HEK293 (cell line): ENCODE measurements at regions not wholly inside any gene's neighbourhood (a gene's known extent, or its start where the extent isn't known, plus 50 kb on each side); places are given as distances from the start of the nearest gene placed in this dataset.

Experiments used
- CTCF ChIA-PET: fragments of 350-600 bp; formaldehyde crosslinking; extraction: SDS; loops from one replicate; lab custom pipeline; 2021; ENCODE audit warnings: antibody characterized with exemption; lab: Yijun Ruan, JAX
- POLR2A ChIA-PET: fragments of 300-600 bp; formaldehyde crosslinking; extraction: SDS; loops from one replicate; lab custom pipeline; 2020; ENCODE audit warnings: antibody characterized with exemption, inconsistent platforms; lab: Yijun Ruan, JAX
- H3K27ac ChIP-seq: fragments of 200-500 bp; sonication (Bioruptor generic); 2 replicates; pipeline ENCODE4 v1.5.1; 2014; ENCODE audit warnings: low read depth, low read length, control low read depth, inconsistent platforms; ENCODE audit errors: extremely low read depth
- H3K36me3 ChIP-seq, 2 experiments: fragments of 200-500 bp in 1 of 2; sonication (Bioruptor generic) in 1 of 2; 1 replicate in 1 of 2; 2 replicates in 1 of 2; pipeline ENCODE4 v1.5.1; 2014 to 2017; ENCODE audit warnings: inconsistent platforms in 2 of 2, low read length in 2 of 2; ENCODE audit not compliant: control insufficient read depth in 2 of 2, insufficient read depth in 1 of 2
- H3K4me1 ChIP-seq: fragments of 200-500 bp; sonication (Bioruptor generic); 2 replicates; pipeline ENCODE4 v1.5.1; 2014; ENCODE audit warnings: mild to moderate bottlenecking, low read length, inconsistent platforms; ENCODE audit not compliant: control insufficient read depth, insufficient read depth
- H3K4me3 ChIP-seq: 2 replicates; pipeline ENCODE4 v1.5.1; 2011; ENCODE audit warnings: low read depth, mild to moderate bottlenecking, control low read depth, low read length, moderate library complexity
- H3K9me3 ChIP-seq: fragments of 200-500 bp; sonication (Bioruptor generic); 2 replicates; pipeline ENCODE4 v1.5.1; 2014; ENCODE audit warnings: low read depth, low read length, inconsistent platforms; ENCODE audit not compliant: control insufficient read depth, insufficient read depth
- KLF9 ChIP-seq: fragments of 450-650 bp; formaldehyde crosslinking; IDR thresholded peaks from 2 replicates; pipeline ENCODE4 v1.5.1; 2016; ENCODE audit warnings: missing biosample characterization, missing genetic modification characterization, low read depth
- MEIS1 ChIP-seq: sonication (generic); formaldehyde crosslinking; IDR thresholded peaks from 2 replicates; pipeline ENCODE4 v1.8.1; 2022; ENCODE audit warnings: missing genetic modification reagents, mild to moderate bottlenecking, borderline replicate concordance
- MZF1 ChIP-seq: fragments of 450-650 bp; formaldehyde crosslinking; IDR thresholded peaks from 2 replicates; pipeline ENCODE4 v1.5.1; 2017; ENCODE audit warnings: missing biosample characterization, missing genetic modification characterization, borderline replicate concordance
- PRDM10 ChIP-seq: fragments of 450-650 bp; formaldehyde crosslinking; IDR thresholded peaks from 2 replicates; pipeline ENCODE4 v1.5.1; 2016; ENCODE audit warnings: missing biosample characterization, missing genetic modification characterization
- PRDM4 ChIP-seq: fragments of 450-650 bp; formaldehyde crosslinking; IDR thresholded peaks from 2 replicates; pipeline ENCODE4 v1.5.1; 2017; ENCODE audit warnings: missing biosample characterization, missing genetic modification characterization
- REPIN1 ChIP-seq: fragments of 450-650 bp; formaldehyde crosslinking; IDR thresholded peaks from 2 replicates; pipeline ENCODE4 v1.5.1; 2017; ENCODE audit warnings: missing biosample characterization, missing genetic modification characterization, low read depth
- ZFHX2 ChIP-seq: fragments of 450-650 bp; formaldehyde crosslinking; conservative IDR thresholded peaks from 2 replicates; pipeline ENCODE4 v1.5.1; 2016; ENCODE audit warnings: missing biosample characterization, missing genetic modification characterization
- ZNF112 ChIP-seq: fragments of 450-650 bp; formaldehyde crosslinking; IDR thresholded peaks from 2 replicates; pipeline ENCODE4 v1.5.0; 2017; ENCODE audit warnings: missing biosample characterization, missing genetic modification characterization
- ZNF146 ChIP-seq: fragments of 450-650 bp; formaldehyde crosslinking; IDR thresholded peaks from 2 replicates; pipeline ENCODE4 v1.5.1; 2016; ENCODE audit warnings: missing biosample characterization, missing genetic modification characterization
- ZNF155 ChIP-seq: fragments of 450-650 bp; formaldehyde crosslinking; IDR thresholded peaks from 2 replicates; pipeline ENCODE4 v1.5.1; 2016; ENCODE audit warnings: missing biosample characterization, missing genetic modification characterization
- ZNF157 ChIP-seq: fragments of 450-650 bp; formaldehyde crosslinking; IDR thresholded peaks from 2 replicates; pipeline ENCODE4 v1.5.1; 2016; ENCODE audit warnings: missing biosample characterization, missing genetic modification characterization
- ZNF19 ChIP-seq: fragments of 450-650 bp; formaldehyde crosslinking; IDR thresholded peaks from 2 replicates; pipeline ENCODE4; 2016; ENCODE audit warnings: missing biosample characterization, missing genetic modification characterization, low read depth
- ZNF202 ChIP-seq: fragments of 450-650 bp; formaldehyde crosslinking; IDR thresholded peaks from 2 replicates; pipeline ENCODE4 v1.5.1; 2016; ENCODE audit warnings: missing biosample characterization, missing genetic modification characterization, borderline replicate concordance
- ZNF214 ChIP-seq: fragments of 450-650 bp; formaldehyde crosslinking; IDR thresholded peaks from 2 replicates; pipeline ENCODE4 v1.5.1; 2017; ENCODE audit warnings: missing biosample characterization, mild to moderate bottlenecking, missing genetic modification characterization, borderline replicate concordance
- ZNF366 ChIP-seq: fragments of 450-650 bp; formaldehyde crosslinking; conservative IDR thresholded peaks from 2 replicates; pipeline ENCODE4 v1.5.1; 2016; ENCODE audit warnings: missing biosample characterization, missing genetic modification characterization
- ZNF518A ChIP-seq: fragments of 450-650 bp; formaldehyde crosslinking; conservative IDR thresholded peaks from 2 replicates; pipeline ENCODE4 v1.5.1; 2016; ENCODE audit warnings: low read depth, missing biosample characterization, missing genetic modification characterization
- ZNF610 ChIP-seq: fragments of 450-650 bp; formaldehyde crosslinking; IDR thresholded peaks from 2 replicates; pipeline ENCODE4 v1.5.1; 2016; ENCODE audit warnings: missing biosample characterization, missing genetic modification characterization, borderline replicate concordance
- TF ChIP-seq, protein P1 (sequence below): fragments of 450-650 bp; formaldehyde crosslinking; IDR thresholded peaks from 2 replicates; pipeline ENCODE4 v1.5.1; 2016; ENCODE audit warnings: missing biosample characterization, missing genetic modification characterization

DNA sequence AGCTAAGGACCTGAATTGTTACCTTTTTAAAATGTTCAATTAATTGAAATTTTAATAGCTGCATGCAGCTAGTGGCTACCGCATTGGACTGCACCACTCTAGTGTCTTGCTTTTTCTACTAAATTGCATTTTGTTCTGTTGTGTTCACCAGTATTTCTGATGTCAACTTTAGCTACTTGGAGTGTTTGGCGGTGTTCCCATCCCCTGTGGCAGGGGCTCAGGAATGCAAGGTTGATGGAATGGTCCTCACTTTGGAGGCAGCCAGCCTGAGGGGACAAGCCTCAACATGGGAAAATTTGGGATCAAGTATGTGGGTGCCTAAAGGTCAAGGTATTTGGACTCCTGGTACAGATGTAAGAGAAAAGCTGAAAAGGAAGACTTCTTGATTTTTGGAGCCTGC lies 194.6 kb upstream of the PRNP start:
- Histone ChIP-seq H3K4me1 (no peaks in the 10 kb centered on the region), H3K27ac (no peak overlapping the region), H3K36me3 (no peaks in the 10 kb centered on the region), H3K9me3 (no peaks in the 10 kb centered on the region), H3K4me3 (no peak overlapping the region)
- ChIA-PET CTCF (interaction anchor here (0.6 to 1.1 kb wide), 5 partner anchors 16 to 399 kb away, joined by 3 to 6 read pairs (median 3); no protein-coding TSS in a partner anchor), POLR2A (no interaction called here)
- TF ChIP-seq MEIS1 (CRISPR knock-in tag) (no peak), PRDM10 (tag by site-specific recombination) (peak; percentile 64), REPIN1 (tag by site-specific recombination) (no peak)

- Histone ChIP-seq H3K9me3 (no peaks in the 10 kb centered on the region), H3K4me3 (no peak overlapping the region), H3K4me1 (no peaks in the 10 kb centered on the region), H3K36me3 (no peaks in the 10 kb centered on the region), H3K27ac (no peak overlapping the region)
- CTCF ChIA-PET: no interaction called here
- POLR2A ChIA-PET: no interaction called here
- TF ChIP-seq ZNF112 (tag by site-specific recombination) (no peak), KLF9 (tag by site-specific recombination) (no peak), ZNF157 (tag by site-specific recombination) (no peak), ZNF610 (tag by site-specific recombination) (no peak), ZNF202 (tag by site-specific recombination) (no peak), ZFHX2 (tag by site-specific recombination) (no peak), ZNF19 (tag by site-specific recombination) (no peak), ZNF214 (tag by site-specific recombination) (no peak), ZNF146 (tag by site-specific recombination) (no peak), ZNF518A (tag by site-specific recombination) (no peak), ZNF155 (tag by site-specific recombination) (no peak), MZF1 (tag by site-specific recombination) (no peak), ZNF366 (tag by site-specific recombination) (no peak), PRDM4 (tag by site-specific recombination) (no peak)
- TF ChIP-seq, protein P1, sequence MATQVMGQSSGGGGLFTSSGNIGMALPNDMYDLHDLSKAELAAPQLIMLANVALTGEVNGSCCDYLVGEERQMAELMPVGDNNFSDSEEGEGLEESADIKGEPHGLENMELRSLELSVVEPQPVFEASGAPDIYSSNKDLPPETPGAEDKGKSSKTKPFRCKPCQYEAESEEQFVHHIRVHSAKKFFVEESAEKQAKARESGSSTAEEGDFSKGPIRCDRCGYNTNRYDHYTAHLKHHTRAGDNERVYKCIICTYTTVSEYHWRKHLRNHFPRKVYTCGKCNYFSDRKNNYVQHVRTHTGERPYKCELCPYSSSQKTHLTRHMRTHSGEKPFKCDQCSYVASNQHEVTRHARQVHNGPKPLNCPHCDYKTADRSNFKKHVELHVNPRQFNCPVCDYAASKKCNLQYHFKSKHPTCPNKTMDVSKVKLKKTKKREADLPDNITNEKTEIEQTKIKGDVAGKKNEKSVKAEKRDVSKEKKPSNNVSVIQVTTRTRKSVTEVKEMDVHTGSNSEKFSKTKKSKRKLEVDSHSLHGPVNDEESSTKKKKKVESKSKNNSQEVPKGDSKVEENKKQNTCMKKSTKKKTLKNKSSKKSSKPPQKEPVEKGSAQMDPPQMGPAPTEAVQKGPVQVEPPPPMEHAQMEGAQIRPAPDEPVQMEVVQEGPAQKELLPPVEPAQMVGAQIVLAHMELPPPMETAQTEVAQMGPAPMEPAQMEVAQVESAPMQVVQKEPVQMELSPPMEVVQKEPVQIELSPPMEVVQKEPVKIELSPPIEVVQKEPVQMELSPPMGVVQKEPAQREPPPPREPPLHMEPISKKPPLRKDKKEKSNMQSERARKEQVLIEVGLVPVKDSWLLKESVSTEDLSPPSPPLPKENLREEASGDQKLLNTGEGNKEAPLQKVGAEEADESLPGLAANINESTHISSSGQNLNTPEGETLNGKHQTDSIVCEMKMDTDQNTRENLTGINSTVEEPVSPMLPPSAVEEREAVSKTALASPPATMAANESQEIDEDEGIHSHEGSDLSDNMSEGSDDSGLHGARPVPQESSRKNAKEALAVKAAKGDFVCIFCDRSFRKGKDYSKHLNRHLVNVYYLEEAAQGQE (tag by site-specific recombination): no peak
Measured at GRCh38 chr20:4490606-4491280, 195.5 kb upstream of the PRNP start.
